NCI-H69 (cell line): ENCODE measurements at regions not wholly inside any gene's neighbourhood (a gene's known extent, or its start where the extent isn't known, plus 50 kb on each side); places are given as distances from the start of the nearest gene placed in this dataset.
"Not testable (repeated sequence)": the region's sequence is repeated elsewhere in the genome, so short reads cannot be mapped to it uniquely, and the experiment has no call there.

Source experiments
- DNase-seq: peaks from one replicate; lab custom pipeline; 2025; lab: John Stamatoyannopoulos, UW

DNA sequence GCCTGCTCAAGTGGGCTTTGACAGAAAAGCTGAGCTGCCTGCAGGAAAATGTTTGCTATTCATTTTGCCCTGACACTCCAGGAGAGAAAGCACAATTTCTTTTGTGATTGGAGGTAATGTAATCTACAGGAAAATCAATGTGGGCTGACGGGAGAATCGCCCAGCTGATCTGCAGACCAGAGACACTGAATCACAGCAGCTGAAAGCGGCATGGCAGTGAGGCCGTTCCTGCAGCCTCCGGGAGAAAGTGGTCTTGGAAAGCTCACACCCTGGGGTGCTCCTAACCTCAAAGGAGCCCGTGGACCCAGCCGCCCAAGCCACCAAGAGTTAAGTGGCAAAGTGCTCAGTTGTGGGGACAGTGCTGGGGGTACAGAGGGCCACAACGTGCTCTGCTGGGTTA is 593.6 kb downstream of the BNC2 start:
- no peak for DNase-seq

DNA sequence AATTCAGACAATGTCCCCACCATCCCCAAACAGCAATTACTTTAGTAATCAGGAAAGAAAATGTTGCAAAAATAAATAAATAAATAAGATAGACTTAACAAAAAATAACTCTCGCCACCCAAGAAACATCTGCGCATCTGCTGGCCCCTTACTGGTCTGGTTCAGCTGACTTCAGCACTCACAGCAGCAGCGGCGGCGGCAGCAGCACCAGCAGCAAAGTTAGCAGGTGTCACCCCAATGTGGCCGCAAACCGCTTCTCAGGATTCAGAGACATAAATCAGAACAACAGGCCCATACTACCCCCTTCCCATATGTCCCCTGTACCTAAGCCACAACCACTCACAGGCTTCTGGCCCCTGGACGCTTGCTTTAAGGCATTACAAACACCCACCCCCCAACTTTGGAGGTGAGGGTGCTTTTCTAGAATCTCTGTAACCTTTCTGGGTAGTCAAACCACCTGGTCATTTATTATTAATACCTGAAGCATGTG is 593.0 kb downstream of the BNC2 start:
- no peak for DNase-seq

- no peak for DNase-seq
Observed at GRCh38 chr9:16278326-16278999, 592.0 kb downstream of the BNC2 start.

GRCh38 chr9:16281707-16282106 is 588.8 kb downstream of the BNC2 start:
- no peak for DNase-seq

GRCh38 chr9:16282216-16282615 is 588.3 kb downstream of the BNC2 start:
- DNase-seq, result no peak

GRCh38 chr9:16282718-16283117 is 587.8 kb downstream of the BNC2 start:
- DNase-seq, result no peak

GRCh38 chr9:16286160-16286559 is 584.3 kb downstream of the BNC2 start:
- DNase-seq, result peak; percentile 15

DNA sequence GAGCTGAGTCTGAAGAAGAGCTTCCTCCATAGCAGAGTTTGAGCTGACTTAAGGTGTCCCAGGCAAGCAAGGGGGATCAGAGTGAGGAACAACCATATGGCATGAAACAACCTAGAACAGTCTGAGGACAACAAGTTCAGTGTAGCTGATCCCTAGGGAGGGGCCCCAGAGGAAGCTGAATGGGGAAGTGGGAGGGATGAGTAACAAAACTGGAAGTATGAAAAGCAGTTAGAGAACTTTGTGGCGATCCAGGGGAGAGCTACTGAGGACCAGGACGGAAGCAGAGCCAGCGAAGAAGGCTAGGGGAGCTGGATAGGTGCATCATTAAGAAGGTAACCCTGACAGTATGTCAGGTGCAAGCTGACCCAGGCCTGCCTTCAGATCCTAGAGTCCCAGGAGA is 580.8 kb downstream of the BNC2 start:
- no peak for DNase-seq

- DNase-seq, result no peak
Observed at GRCh38 chr9:16290169-16290568, 580.3 kb downstream of the BNC2 start.

DNA sequence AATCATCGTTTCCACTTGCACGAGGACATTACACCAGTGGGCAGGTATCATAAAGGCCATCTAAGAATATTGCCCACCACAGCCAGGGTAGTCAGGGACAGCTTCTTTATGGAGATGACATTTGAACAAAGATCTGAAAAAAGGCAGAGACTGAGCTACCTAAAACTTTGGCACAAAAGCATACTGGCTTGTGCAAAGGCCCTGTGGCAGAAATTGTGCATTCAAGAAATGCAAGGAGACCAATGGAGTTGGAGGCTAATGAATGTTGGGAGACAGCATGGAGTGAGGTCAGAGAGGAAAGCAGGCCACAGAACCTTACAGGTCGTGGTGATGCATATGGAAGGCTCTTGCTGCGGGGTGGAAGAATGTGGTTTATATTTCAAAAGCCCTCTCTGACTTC is 578.5 kb downstream of the BNC2 start:
- DNase-seq, result no peak

GRCh38 chr9:16293610-16294009 is 576.9 kb downstream of the BNC2 start:
- no peak for DNase-seq

- DNase-seq, result no peak
Observed at GRCh38 chr9:16294133-16294770, 576.2 kb downstream of the BNC2 start.

DNA sequence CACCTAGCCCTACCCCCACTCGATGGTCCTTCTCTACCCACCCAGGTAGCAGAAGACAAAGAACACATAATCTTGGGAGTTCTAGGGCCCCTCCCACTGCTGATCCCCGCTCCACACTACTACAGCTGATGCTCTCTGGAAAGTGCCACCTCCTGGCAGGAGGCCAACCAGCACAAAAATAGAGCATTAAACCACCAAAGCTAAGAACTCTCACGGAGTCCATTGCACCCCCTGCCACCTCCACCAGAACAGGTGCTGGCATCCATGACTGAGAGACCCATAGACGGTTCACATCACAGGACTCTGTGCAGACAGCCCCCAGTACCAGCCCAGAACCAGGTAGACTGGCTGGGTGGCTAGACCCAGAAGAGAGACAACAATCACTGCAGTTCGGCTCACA is 575.5 kb downstream of the BNC2 start:
- peak; percentile 10 for DNase-seq

DNA sequence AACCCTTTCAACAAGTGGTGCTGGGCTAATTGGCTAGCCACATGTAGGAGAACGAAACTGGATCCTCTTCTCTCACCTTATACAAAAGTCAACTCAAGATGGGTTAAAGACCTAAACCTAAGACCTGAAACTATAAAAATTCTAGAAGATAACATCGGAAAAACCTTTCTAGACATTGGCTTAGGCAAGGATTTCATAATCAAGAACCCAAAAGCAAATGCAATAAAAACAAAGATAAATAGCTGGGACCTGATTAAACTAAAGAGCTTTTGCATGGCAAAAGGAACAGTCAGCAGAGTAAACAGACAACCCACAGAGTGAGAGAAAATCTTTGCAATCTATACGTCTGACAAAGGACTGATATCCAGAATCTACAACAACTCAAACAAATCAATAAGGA is 571.1 kb downstream of the BNC2 start:
- not testable (repeated sequence) for DNase-seq

DNA sequence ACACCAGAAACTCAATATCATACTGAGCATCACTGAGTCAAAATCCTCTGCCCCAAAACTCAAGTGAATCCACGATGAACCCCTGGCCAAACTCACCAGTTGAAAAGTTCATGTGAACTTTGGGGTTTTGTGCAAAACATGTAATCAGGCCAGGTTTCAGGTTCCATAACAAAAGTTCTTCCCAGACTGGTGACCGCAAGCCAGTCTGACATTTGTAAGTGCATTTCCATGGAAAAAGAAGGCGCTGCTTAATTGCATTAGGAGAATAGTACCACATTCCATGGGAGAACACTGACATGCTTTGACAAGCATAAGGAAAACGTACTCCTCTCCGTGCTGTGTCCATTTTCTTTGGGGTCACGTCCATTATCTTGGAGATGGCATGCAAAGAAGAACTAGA is 567.0 kb downstream of the BNC2 start:
- DNase-seq, result no peak

DNA sequence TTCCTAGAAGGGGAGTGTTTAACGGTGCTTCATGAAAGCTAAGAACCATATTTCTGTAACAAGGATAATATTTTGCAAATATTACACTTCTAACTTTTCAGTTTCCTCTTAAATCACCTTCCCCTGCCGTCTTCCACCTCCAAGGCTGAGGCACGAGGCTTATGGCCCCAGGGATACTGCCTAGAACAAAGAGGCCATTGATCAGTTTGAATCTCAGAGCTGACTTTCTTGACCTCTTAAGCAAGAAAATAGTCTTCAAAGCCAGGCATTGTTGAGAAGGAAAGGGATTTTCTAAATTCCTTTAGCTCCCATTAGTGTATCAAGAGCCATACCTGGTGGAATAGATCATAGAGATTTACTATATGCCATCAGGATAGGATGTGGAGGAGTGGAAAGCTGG is 566.2 kb downstream of the BNC2 start:
- no peak for DNase-seq

DNA sequence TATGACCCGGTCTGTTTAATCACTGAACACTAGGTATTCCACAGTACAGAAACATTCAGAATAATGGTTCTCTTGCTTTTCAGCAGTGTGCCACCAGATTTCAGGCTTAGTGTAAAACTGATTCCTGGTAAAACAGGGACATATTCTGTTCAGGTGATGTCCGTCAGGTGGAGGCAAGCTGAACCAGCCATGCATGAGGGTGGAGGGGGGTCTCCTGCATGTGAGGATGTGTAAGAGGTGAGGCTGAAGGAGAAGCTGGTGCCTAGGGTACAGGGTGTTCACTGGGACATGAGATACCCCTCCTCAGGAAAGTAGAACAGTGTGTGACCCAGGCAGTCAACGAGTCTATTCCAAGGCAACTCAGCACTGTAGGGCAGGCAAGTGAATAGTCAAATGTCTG is 563.9 kb downstream of the BNC2 start:
- no peak for DNase-seq

GRCh38 chr9:16307626-16308195 is 562.8 kb downstream of the BNC2 start:
- DNase-seq, result peak; percentile 49

GRCh38 chr9:16308645-16309044 is 561.8 kb downstream of the BNC2 start:
- peak; percentile 20 for DNase-seq

DNA sequence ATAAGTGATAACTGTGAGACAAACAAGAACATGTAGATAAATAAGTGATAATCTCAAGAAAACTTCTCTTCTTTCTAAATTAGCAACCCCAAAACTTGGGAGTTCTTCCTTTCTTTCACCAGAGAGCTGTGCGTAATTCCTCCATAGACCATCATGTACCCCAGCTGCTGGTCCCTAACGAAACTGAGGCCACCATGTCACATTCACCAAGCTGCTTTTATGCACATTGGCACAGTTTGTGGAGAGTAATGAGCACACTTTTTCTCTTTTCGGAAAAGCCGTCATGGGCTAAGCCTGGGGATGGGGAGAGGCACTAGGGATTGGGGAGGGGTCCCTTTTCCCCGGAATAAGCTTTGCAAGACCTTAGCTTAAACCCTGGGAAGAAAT is 561.4 kb downstream of the BNC2 start:
- no peak for DNase-seq

GRCh38 chr9:16309469-16310271 is 560.8 kb downstream of the BNC2 start:
- peak; percentile 92 for DNase-seq

DNA sequence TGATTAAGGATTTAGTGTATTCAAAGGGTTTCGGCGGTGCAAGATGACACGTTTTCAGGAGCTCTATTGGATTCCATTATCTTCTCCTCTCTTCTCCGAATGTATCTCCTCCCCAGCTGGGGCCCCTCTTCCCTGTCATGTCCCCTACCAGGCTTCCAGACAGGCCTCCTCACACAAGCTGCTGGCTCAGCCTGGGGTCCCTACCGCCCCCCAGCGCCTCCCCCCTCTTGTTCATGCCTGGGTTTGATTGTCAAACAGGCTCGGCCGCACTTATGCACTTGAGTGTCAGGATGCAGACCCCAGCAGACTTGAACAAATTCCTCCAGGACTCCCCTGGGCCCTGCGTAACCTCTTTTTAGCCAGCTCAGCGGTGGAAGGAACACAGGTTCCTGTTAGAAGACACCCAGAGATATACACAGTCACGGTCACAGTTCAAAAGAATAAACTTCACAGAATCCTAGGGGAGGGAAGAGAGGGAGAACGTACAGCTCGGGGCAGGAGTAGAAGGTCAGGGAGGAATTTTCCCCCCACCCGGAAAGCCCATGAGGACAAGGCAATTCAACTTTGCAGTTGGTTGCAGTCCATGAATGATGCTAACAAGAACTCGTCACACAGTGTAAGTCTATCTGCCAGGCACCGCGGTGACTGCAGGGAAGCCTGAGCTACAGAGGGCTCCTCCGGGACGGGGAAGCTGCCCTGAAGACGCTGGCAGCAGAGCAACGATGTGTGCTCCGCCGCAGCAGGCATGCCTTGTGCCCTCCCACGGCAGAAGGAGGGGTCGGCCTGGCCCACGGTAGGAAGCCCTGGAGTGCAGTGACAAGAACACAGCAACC is 560.0 kb downstream of the BNC2 start:
- DNase-seq, result peak; percentile 34
